ENCODE measurements at regions not wholly inside any gene's neighbourhood (a gene's known extent, or its start where the extent isn't known, plus 50 kb on each side); places are given as distances from the start of the nearest gene placed in this dataset.

GRCh38 chr2:22501851-22502250 is 883.1 kb upstream of the KLHL29 start:
- TF ChIP-seq CTCF (IDR thresholded peaks at IDR 0.05), result no peak
- no peak for TF ChIP-seq POLR2AphosphoS5 (IDR thresholded peaks at IDR 0.05)
- no peak for TF ChIP-seq POLR2A (IDR thresholded peaks at IDR 0.05)
